HEK293 (cell line): ENCODE measurements at regions not wholly inside any gene's neighbourhood (a gene's known extent, or its start where the extent isn't known, plus 50 kb on each side); places are given as distances from the start of the nearest gene placed in this dataset.

Experiments used
- CTCF ChIA-PET: fragments of 350-600 bp; formaldehyde crosslinking; extraction: SDS; loops from one replicate; lab custom pipeline; 2021; ENCODE audit warnings: antibody characterized with exemption; lab: Yijun Ruan, JAX
- POLR2A ChIA-PET: fragments of 300-600 bp; formaldehyde crosslinking; extraction: SDS; loops from one replicate; lab custom pipeline; 2020; ENCODE audit warnings: antibody characterized with exemption, inconsistent platforms; lab: Yijun Ruan, JAX
- H3K27ac ChIP-seq: fragments of 200-500 bp; sonication (Bioruptor generic); 2 replicates; pipeline ENCODE4 v1.5.1; 2014; ENCODE audit warnings: low read depth, low read length, control low read depth, inconsistent platforms; ENCODE audit errors: extremely low read depth
- H3K36me3 ChIP-seq, 2 experiments: fragments of 200-500 bp in 1 of 2; sonication (Bioruptor generic) in 1 of 2; 1 replicate in 1 of 2; 2 replicates in 1 of 2; pipeline ENCODE4 v1.5.1; 2014 to 2017; ENCODE audit warnings: inconsistent platforms in 2 of 2, low read length in 2 of 2; ENCODE audit not compliant: control insufficient read depth in 2 of 2, insufficient read depth in 1 of 2
- H3K4me1 ChIP-seq: fragments of 200-500 bp; sonication (Bioruptor generic); 2 replicates; pipeline ENCODE4 v1.5.1; 2014; ENCODE audit warnings: mild to moderate bottlenecking, low read length, inconsistent platforms; ENCODE audit not compliant: control insufficient read depth, insufficient read depth
- H3K4me3 ChIP-seq: 2 replicates; pipeline ENCODE4 v1.5.1; 2011; ENCODE audit warnings: low read depth, mild to moderate bottlenecking, control low read depth, low read length, moderate library complexity
- H3K9me3 ChIP-seq: fragments of 200-500 bp; sonication (Bioruptor generic); 2 replicates; pipeline ENCODE4 v1.5.1; 2014; ENCODE audit warnings: low read depth, low read length, inconsistent platforms; ENCODE audit not compliant: control insufficient read depth, insufficient read depth
- BCL11A ChIP-seq: fragments of 450-650 bp; formaldehyde crosslinking; IDR thresholded peaks from 2 replicates; pipeline ENCODE4 v1.5.1; 2016; ENCODE audit warnings: low read depth, missing biosample characterization, missing genetic modification characterization
- BCL11B ChIP-seq: fragments of 450-650 bp; formaldehyde crosslinking; IDR thresholded peaks from 2 replicates; pipeline ENCODE4 v1.5.1; 2016; ENCODE audit warnings: low read depth, missing biosample characterization, missing genetic modification characterization
- HOXD13 ChIP-seq: sonication (generic); formaldehyde crosslinking; IDR thresholded peaks from 2 replicates; pipeline ENCODE4 v1.8.0; 2022; ENCODE audit warnings: missing genetic modification reagents, borderline replicate concordance
- MEIS1 ChIP-seq: sonication (generic); formaldehyde crosslinking; IDR thresholded peaks from 2 replicates; pipeline ENCODE4 v1.8.1; 2022; ENCODE audit warnings: missing genetic modification reagents, mild to moderate bottlenecking, borderline replicate concordance
- MZF1 ChIP-seq: fragments of 450-650 bp; formaldehyde crosslinking; IDR thresholded peaks from 2 replicates; pipeline ENCODE4 v1.5.1; 2017; ENCODE audit warnings: missing biosample characterization, missing genetic modification characterization, borderline replicate concordance
- PRDM1 ChIP-seq: fragments of 450-650 bp; formaldehyde crosslinking; IDR thresholded peaks from 2 replicates; pipeline ENCODE4; 2016; ENCODE audit warnings: missing biosample characterization, missing genetic modification characterization
- ZBTB7A ChIP-seq: fragments of 450-650 bp; formaldehyde crosslinking; IDR thresholded peaks from 2 replicates; pipeline ENCODE4 v1.5.1; 2016; ENCODE audit warnings: low read depth, missing biosample characterization, missing genetic modification characterization
- ZNF146 ChIP-seq: fragments of 450-650 bp; formaldehyde crosslinking; IDR thresholded peaks from 2 replicates; pipeline ENCODE4 v1.5.1; 2016; ENCODE audit warnings: missing biosample characterization, missing genetic modification characterization
- ZNF169 ChIP-seq: fragments of 450-650 bp; formaldehyde crosslinking; IDR thresholded peaks from 2 replicates; pipeline ENCODE4 v1.5.1; 2016; ENCODE audit warnings: missing biosample characterization, missing genetic modification characterization
- ZNF2 ChIP-seq: fragments of 450-650 bp; formaldehyde crosslinking; IDR thresholded peaks from 2 replicates; pipeline ENCODE4 v1.5.1; 2016; ENCODE audit warnings: missing biosample characterization, missing genetic modification characterization
- ZNF223 ChIP-seq: fragments of 450-650 bp; formaldehyde crosslinking; IDR thresholded peaks from 2 replicates; pipeline ENCODE4 v1.5.1; 2016; ENCODE audit warnings: missing biosample characterization, missing genetic modification characterization
- ZNF266 ChIP-seq: fragments of 450-650 bp; formaldehyde crosslinking; IDR thresholded peaks from 2 replicates; pipeline ENCODE4 v1.5.1; 2016; ENCODE audit warnings: missing biosample characterization, missing genetic modification characterization, low read depth
- ZNF274 ChIP-seq, 2 experiments: fragments of 200-500 bp in 1 of 2; fragments of 450-650 bp in 1 of 2; sonication (Bioruptor generic) in 1 of 2; formaldehyde crosslinking in 1 of 2; IDR thresholded peaks; 2 replicates each; pipeline versions ENCODE4 v1.5.1 to v1.6.1; 2014 to 2016; ENCODE audit warnings: borderline replicate concordance in 1 of 2, inconsistent platforms in 1 of 2, low read length in 1 of 2, missing biosample characterization in 1 of 2, missing genetic modification characterization in 1 of 2
- ZNF366 ChIP-seq: fragments of 450-650 bp; formaldehyde crosslinking; conservative IDR thresholded peaks from 2 replicates; pipeline ENCODE4 v1.5.1; 2016; ENCODE audit warnings: missing biosample characterization, missing genetic modification characterization
- ZNF391 ChIP-seq: fragments of 450-650 bp; formaldehyde crosslinking; IDR thresholded peaks from 2 replicates; pipeline ENCODE4 v1.5.1; 2016; ENCODE audit warnings: low read depth, missing biosample characterization, missing genetic modification characterization, borderline replicate concordance
- ZNF404 ChIP-seq: fragments of 450-650 bp; formaldehyde crosslinking; IDR thresholded peaks from 2 replicates; pipeline ENCODE4 v1.5.1; 2017; ENCODE audit warnings: missing biosample characterization, missing genetic modification characterization
- ZNF530 ChIP-seq: fragments of 450-650 bp; formaldehyde crosslinking; IDR thresholded peaks from 2 replicates; pipeline ENCODE4 v1.5.1; 2016; ENCODE audit warnings: low read depth, missing biosample characterization, missing genetic modification characterization
- ZNF549 ChIP-seq: fragments of 450-650 bp; IDR thresholded peaks from 2 replicates; pipeline ENCODE4 v1.5.1; 2018; ENCODE audit warnings: missing biosample characterization, missing genetic modification characterization, mild to moderate bottlenecking, inconsistent platforms, moderate library complexity
- ZNF560 ChIP-seq: fragments of 450-650 bp; formaldehyde crosslinking; IDR thresholded peaks from 2 replicates; pipeline ENCODE4 v1.5.1; 2017; ENCODE audit warnings: missing biosample characterization, missing genetic modification characterization, borderline replicate concordance
- ZNF585B ChIP-seq: fragments of 450-650 bp; formaldehyde crosslinking; IDR thresholded peaks from 2 replicates; pipeline ENCODE4 v1.5.1; 2016; ENCODE audit warnings: missing biosample characterization, missing genetic modification characterization
- ZNF701 ChIP-seq: fragments of 450-650 bp; formaldehyde crosslinking; IDR thresholded peaks from 2 replicates; pipeline ENCODE4 v1.5.1; 2016; ENCODE audit warnings: missing biosample characterization, missing genetic modification characterization
- ZNF843 ChIP-seq: fragments of 450-650 bp; formaldehyde crosslinking; IDR thresholded peaks from 2 replicates; pipeline ENCODE4 v1.5.1; 2016; ENCODE audit warnings: missing biosample characterization, missing genetic modification characterization
- TF ChIP-seq, protein P1 (sequence below): fragments of 450-650 bp; formaldehyde crosslinking; IDR thresholded peaks from 2 replicates; pipeline ENCODE4 v1.5.1; 2016; ENCODE audit warnings: missing biosample characterization, missing genetic modification characterization
- TF ChIP-seq, protein P2 (sequence below): fragments of 450-650 bp; formaldehyde crosslinking; IDR thresholded peaks from 2 replicates; pipeline ENCODE4 v1.5.1; 2016; ENCODE audit warnings: missing biosample characterization, missing genetic modification characterization
- TF ChIP-seq, protein P3 (sequence below): fragments of 450-650 bp; formaldehyde crosslinking; IDR thresholded peaks from 2 replicates; pipeline ENCODE4 v1.5.1; 2016; ENCODE audit warnings: missing biosample characterization, missing genetic modification characterization
- TF ChIP-seq, protein P4 (sequence below): fragments of 450-650 bp; formaldehyde crosslinking; IDR thresholded peaks from 2 replicates; pipeline ENCODE4 v1.5.1; 2016; ENCODE audit warnings: missing biosample characterization, missing genetic modification characterization
- TF ChIP-seq, protein P5 (sequence below): fragments of 450-650 bp; formaldehyde crosslinking; IDR thresholded peaks from 2 replicates; pipeline ENCODE4 v1.5.1; 2016; ENCODE audit warnings: missing biosample characterization, missing genetic modification characterization

DNA sequence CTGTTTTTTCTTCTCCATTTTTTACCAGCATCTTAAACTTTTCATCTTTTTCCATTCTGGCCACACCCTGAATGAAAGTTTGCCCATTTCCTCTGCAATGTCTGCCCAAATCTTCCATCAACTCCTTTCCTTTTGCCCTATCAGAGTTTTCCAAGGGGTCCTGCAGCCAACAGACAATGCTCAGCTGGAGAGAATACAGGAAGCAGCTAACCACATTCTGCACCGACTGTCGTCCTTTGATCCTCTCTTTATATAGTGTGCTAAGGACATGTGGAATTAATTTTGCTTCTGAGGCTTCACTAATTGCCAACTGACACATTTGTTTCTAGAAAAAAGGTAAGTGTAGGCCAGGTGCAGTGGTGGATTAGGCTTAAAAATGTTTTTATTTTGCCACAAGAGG lies 50.5 kb upstream of the DLX2 start:
- ChIA-PET CTCF (no interaction called here), POLR2A (no interaction called here)
- H3K27ac ChIP-seq, result no peak overlapping the region
- no peaks in the 10 kb centered on the region for H3K36me3 ChIP-seq
- no peak for TF ChIP-seq ZNF274 (IDR thresholded peaks at IDR 0.05; ENCODE audit: low read length)
- TF ChIP-seq ZNF274 (tag by site-specific recombination; IDR thresholded peaks at IDR 0.05; ENCODE audit: borderline replicate concordance), result no peak
- no peak for TF ChIP-seq ZNF843 (tag by site-specific recombination)
- no peak for TF ChIP-seq ZNF266 (tag by site-specific recombination)
- TF ChIP-seq HOXD13, result no peak
- TF ChIP-seq ZNF404 (tag by site-specific recombination), result no peak
- no peak for TF ChIP-seq ZBTB7A
- TF ChIP-seq ZNF560, result no peak
- TF ChIP-seq ZNF146 (tag by site-specific recombination), result no peak
- TF ChIP-seq, protein P1, sequence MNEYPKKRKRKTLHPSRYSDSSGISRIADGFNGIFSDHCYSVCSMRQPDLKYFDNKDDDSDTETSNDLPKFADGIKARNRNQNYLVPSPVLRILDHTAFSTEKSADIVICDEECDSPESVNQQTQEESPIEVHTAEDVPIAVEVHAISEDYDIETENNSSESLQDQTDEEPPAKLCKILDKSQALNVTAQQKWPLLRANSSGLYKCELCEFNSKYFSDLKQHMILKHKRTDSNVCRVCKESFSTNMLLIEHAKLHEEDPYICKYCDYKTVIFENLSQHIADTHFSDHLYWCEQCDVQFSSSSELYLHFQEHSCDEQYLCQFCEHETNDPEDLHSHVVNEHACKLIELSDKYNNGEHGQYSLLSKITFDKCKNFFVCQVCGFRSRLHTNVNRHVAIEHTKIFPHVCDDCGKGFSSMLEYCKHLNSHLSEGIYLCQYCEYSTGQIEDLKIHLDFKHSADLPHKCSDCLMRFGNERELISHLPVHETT (tag by site-specific recombination), result no peak
- no peak for TF ChIP-seq ZNF2
- no peak for TF ChIP-seq ZNF169 (tag by site-specific recombination)
- TF ChIP-seq ZNF701 (tag by site-specific recombination), result no peak
- H3K4me3 ChIP-seq, result no peak overlapping the region
- no peaks in the 10 kb centered on the region for H3K4me1 ChIP-seq
- H3K9me3 ChIP-seq, result no peaks in the 10 kb centered on the region

DNA sequence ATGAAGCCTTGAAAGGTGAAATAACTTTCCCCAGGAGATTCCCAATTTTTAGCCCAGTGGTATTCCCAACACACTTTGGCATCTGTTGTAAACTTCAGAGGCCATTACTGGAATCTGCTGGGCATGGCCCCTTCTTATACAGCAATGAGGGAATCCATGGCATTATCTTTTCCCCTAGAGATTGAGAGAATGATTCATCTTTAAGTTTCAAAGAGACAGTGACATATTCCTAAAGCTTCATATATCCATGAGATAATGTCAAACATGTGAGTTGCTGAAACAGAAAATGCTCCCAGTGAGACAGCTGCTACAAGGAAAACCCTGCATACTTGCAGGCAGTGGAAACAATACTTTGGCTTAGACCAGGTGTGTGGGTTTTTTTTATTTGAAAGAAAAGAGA lies 51.1 kb upstream of the DLX2 start:
- CTCF ChIA-PET, result no interaction called here
- Histone ChIP-seq H3K27ac (no peak overlapping the region), H3K9me3 (no peaks in the 10 kb centered on the region), H3K4me1 (no peaks in the 10 kb centered on the region), H3K4me3 (no peak overlapping the region), H3K36me3 (no peaks in the 10 kb centered on the region)
- TF ChIP-seq, protein P2, sequence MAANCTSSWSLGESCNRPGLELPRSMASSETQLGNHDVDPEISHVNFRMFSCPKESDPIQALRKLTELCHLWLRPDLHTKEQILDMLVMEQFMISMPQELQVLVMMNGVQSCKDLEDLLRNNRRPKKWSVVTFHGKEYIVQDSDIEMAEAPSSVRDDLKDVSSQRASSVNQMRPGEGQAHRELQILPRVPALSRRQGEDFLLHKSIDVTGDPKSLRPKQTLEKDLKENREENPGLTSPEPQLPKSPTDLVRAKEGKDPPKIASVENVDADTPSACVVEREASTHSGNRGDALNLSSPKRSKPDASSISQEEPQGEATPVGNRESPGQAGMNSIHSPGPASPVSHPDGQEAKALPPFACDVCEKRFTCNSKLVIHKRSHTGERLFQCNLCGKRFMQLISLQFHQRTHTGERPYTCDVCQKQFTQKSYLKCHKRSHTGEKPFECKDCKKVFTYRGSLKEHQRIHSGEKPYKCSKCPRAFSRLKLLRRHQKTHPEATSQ (tag by site-specific recombination), result no peak
- TF ChIP-seq ZNF223 (no peak), ZNF169 (tag by site-specific recombination) (no peak), ZNF146 (tag by site-specific recombination) (no peak), PRDM1 (no peak), ZNF843 (tag by site-specific recombination) (no peak), ZNF366 (tag by site-specific recombination) (no peak), MEIS1 (CRISPR knock-in tag) (no peak), BCL11A (no peak), BCL11B (tag by site-specific recombination) (no peak), ZNF585B (no peak), MZF1 (tag by site-specific recombination) (no peak), ZNF530 (tag by site-specific recombination) (no peak), ZNF549 (tag by site-specific recombination) (no peak), ZNF391 (no peak)
- TF ChIP-seq, protein P3, sequence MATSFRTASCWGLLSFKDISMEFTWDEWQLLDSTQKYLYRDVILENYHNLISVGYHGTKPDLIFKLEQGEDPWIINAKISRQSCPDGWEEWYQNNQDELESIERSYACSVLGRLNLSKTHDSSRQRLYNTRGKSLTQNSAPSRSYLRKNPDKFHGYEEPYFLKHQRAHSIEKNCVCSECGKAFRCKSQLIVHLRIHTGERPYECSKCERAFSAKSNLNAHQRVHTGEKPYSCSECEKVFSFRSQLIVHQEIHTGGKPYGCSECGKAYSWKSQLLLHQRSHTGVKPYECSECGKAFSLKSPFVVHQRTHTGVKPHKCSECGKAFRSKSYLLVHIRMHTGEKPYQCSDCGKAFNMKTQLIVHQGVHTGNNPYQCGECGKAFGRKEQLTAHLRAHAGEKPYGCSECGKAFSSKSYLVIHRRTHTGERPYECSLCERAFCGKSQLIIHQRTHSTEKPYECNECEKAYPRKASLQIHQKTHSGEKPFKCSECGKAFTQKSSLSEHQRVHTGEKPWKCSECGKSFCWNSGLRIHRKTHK (tag by site-specific recombination), result no peak
- TF ChIP-seq, protein P4, sequence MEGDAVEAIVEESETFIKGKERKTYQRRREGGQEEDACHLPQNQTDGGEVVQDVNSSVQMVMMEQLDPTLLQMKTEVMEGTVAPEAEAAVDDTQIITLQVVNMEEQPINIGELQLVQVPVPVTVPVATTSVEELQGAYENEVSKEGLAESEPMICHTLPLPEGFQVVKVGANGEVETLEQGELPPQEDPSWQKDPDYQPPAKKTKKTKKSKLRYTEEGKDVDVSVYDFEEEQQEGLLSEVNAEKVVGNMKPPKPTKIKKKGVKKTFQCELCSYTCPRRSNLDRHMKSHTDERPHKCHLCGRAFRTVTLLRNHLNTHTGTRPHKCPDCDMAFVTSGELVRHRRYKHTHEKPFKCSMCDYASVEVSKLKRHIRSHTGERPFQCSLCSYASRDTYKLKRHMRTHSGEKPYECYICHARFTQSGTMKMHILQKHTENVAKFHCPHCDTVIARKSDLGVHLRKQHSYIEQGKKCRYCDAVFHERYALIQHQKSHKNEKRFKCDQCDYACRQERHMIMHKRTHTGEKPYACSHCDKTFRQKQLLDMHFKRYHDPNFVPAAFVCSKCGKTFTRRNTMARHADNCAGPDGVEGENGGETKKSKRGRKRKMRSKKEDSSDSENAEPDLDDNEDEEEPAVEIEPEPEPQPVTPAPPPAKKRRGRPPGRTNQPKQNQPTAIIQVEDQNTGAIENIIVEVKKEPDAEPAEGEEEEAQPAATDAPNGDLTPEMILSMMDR (tag by site-specific recombination), result no peak
- TF ChIP-seq, protein P5, sequence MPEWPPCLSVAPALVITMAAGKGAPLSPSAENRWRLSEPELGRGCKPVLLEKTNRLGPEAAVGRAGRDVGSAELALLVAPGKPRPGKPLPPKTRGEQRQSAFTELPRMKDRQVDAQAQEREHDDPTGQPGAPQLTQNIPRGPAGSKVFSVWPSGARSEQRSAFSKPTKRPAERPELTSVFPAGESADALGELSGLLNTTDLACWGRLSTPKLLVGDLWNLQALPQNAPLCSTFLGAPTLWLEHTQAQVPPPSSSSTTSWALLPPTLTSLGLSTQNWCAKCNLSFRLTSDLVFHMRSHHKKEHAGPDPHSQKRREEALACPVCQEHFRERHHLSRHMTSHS (tag by site-specific recombination), result no peak
- POLR2A ChIA-PET, result no interaction called here
